SK-N-MC (cell line): ENCODE measurements at regions not wholly inside any gene's neighbourhood (a gene's known extent, or its start where the extent isn't known, plus 50 kb on each side); places are given as distances from the start of the nearest gene placed in this dataset.

Experiments
- EZH2 ChIP-seq: fragments of 200-600 bp; sonication (generic); IDR thresholded peaks from one replicate; pipeline ENCODE4 v1.6.1; 2017; ENCODE audit warnings: antibody characterized with exemption
- FOXP2 ChIP-seq: optimal IDR thresholded peaks from 2 replicates; pipeline ENCODE3; 2011; ENCODE audit warnings: mild to moderate bottlenecking, moderate library complexity; ENCODE audit not compliant: insufficient read depth; ENCODE audit errors: extremely low read length, control extremely low read depth
- POLR2AphosphoS5 ChIP-seq: IDR thresholded peaks from 2 replicates; pipeline ENCODE4 v1.6.1; 2012; ENCODE audit warnings: mild to moderate bottlenecking, low read depth, low read length, borderline replicate concordance

- TF ChIP-seq EZH2 (no peak), POLR2AphosphoS5 (no peak), FOXP2 (no peak)
Observed at GRCh38 chr1:34645109-34645688, 109.6 kb upstream of the GJB5 start.
